PC-9 (cell line): ENCODE measurements at regions not wholly inside any gene's neighbourhood (a gene's known extent, or its start where the extent isn't known, plus 50 kb on each side); places are given as distances from the start of the nearest gene placed in this dataset.

Experiments
- BruUV-seq: library from RNA; stranded (reverse); fragments of 400-500 nt; replicated peaks from 2 replicates; lab custom pipeline; 2021; lab: Mats Ljungman, UMichigan
- CTCF ChIA-PET: fragments of 300-600 bp; sonication (Branson Sonifier 250); formaldehyde crosslinking; loops from one replicate; lab custom pipeline; 2022; ENCODE audit warnings: antibody characterized with exemption; lab: Charles Lee
- POLR2A ChIA-PET: fragments of 300-600 bp; sonication (Branson Sonifier 250); formaldehyde crosslinking; loops from one replicate; lab custom pipeline; 2022; ENCODE audit warnings: antibody characterized with exemption; ENCODE audit not compliant: unreplicated experiment; lab: Charles Lee
- DNase-seq, 2 experiments: peaks; one replicate each; pipeline versions ENCODE4 v3.0.0 to v3.0.0-alpha.2; 2015 to 2022; ENCODE audit warnings: mixed read lengths in 1 of 2
- H2AFZ ChIP-seq: fragments of 200-600 bp; sonication (generic); 2 replicates; pipeline ENCODE4 v1.8.1; 2017; ENCODE audit warnings: antibody characterized with exemption
- H3F3A ChIP-seq: fragments of 200-600 bp; sonication (generic); 2 replicates; pipeline ENCODE4 v1.8.1; 2017; ENCODE audit warnings: antibody characterized with exemption, mild to moderate bottlenecking, low read depth; ENCODE audit not compliant: insufficient read depth
- H3K27ac ChIP-seq: fragments of 200-600 bp; sonication (generic); 2 replicates; pipeline ENCODE4 v1.6.1; 2016; ENCODE audit warnings: mixed run types
- H3K27me3 ChIP-seq: fragments of 200-600 bp; sonication (generic); 2 replicates; pipeline ENCODE4 v1.6.1; 2016; ENCODE audit warnings: low read depth, mixed run types; ENCODE audit not compliant: insufficient read depth
- H3K36me3 ChIP-seq: fragments of 200-600 bp; sonication (generic); 2 replicates; pipeline ENCODE4 v1.6.1; 2016; ENCODE audit warnings: low read depth, mixed run types
- H3K4me1 ChIP-seq: fragments of 200-600 bp; sonication (generic); replicated peaks from 2 replicates; pipeline ENCODE4 v1.6.1; 2016; ENCODE audit warnings: mixed run types; ENCODE audit not compliant: insufficient read depth
- H3K4me2 ChIP-seq: fragments of 200-600 bp; sonication (generic); 2 replicates; pipeline ENCODE4 v1.6.1; 2017; ENCODE audit warnings: mixed run types
- H3K4me3 ChIP-seq: fragments of 200-600 bp; sonication (generic); 2 replicates; pipeline ENCODE4 v1.6.1; 2016; ENCODE audit warnings: mixed run types
- H3K79me2 ChIP-seq: fragments of 200-600 bp; sonication (generic); 2 replicates; pipeline ENCODE4 v1.6.1; 2017; ENCODE audit warnings: low read depth, mixed run types
- H3K9me2 ChIP-seq: fragments of 200-600 bp; sonication (generic); 2 replicates; pipeline ENCODE4 v1.8.1; 2017; ENCODE audit warnings: mild to moderate bottlenecking; ENCODE audit not compliant: insufficient read depth
- H3K9me3 ChIP-seq: fragments of 200-600 bp; sonication (generic); 2 replicates; pipeline ENCODE4 v1.8.1; 2016; ENCODE audit warnings: low read depth; ENCODE audit not compliant: insufficient read depth
- H4K20me1 ChIP-seq: fragments of 200-600 bp; sonication (generic); 2 replicates; pipeline ENCODE4 v1.8.1; 2017; ENCODE audit not compliant: insufficient read depth
- CTCF ChIP-seq: fragments of 200-600 bp; sonication (generic); conservative IDR thresholded peaks from 2 replicates; pipeline ENCODE4 v1.6.1; 2017; ENCODE audit warnings: mixed run types, antibody characterized with exemption, mild to moderate bottlenecking, moderate library complexity
- EZH2 ChIP-seq: fragments of 200-600 bp; sonication (generic); IDR thresholded peaks from 2 replicates; pipeline ENCODE4 v1.8.0; 2017; ENCODE audit warnings: antibody characterized with exemption, low read depth
- intact Hi-C: fragments of 100-400 bp; cut with micrococcal nuclease; formaldehyde crosslinking; loops from one replicate; pipeline ENCODE4 v1.10.0; 2022; ENCODE audit not compliant: unreplicated experiment

- no TSS peak for BruUV-seq
- Histone ChIP-seq H3K27me3 (peaks cover 8% of the 10 kb centered on the region; the same call in 1 of the 2 replicates), H3K4me3 (no peak overlapping the region), H4K20me1 (no peaks in the 10 kb centered on the region), H3K9me3 (no peaks in the 10 kb centered on the region), H3K27ac (no peak overlapping the region), H3F3A (no peaks in the 10 kb centered on the region), H3K4me2 (no peak overlapping the region), H3K9me2 (no peaks in the 10 kb centered on the region), H2AFZ (no peak overlapping the region), H3K79me2 (no peaks in the 10 kb centered on the region), H3K36me3 (no peaks in the 10 kb centered on the region), H3K4me1 (no peaks in the 10 kb centered on the region)
- TF ChIP-seq EZH2 = no peak
- no peak for TF ChIP-seq CTCF
- POLR2A ChIA-PET = no interaction called here
- no peak for DNase-seq
- intact Hi-C loops = no loop called here
- CTCF ChIA-PET = no interaction called here
Observed at GRCh38 chr10:120741396-120741795, 109.8 kb upstream of the WDR11 start.

- H3K79me2 ChIP-seq = no peaks in the 10 kb centered on the region
- ChIA-PET CTCF (no interaction called here), POLR2A (no interaction called here)
- no peak overlapping the region for H3K27ac ChIP-seq
- H3F3A ChIP-seq = no peaks in the 10 kb centered on the region
- TF ChIP-seq CTCF (no peak), EZH2 (no peak)
- H3K4me1 ChIP-seq = no peaks in the 10 kb centered on the region
- peaks cover 9% of the 10 kb centered on the region; the same call in 1 of the 2 replicates for H3K27me3 ChIP-seq
- H3K4me3 ChIP-seq = no peak overlapping the region
- no peaks in the 10 kb centered on the region for H3K9me3 ChIP-seq
- no peak overlapping the region for H3K4me2 ChIP-seq
- no peaks in the 10 kb centered on the region for H3K9me2 ChIP-seq
- no TSS peak for BruUV-seq
- H4K20me1 ChIP-seq = no peaks in the 10 kb centered on the region
- H2AFZ ChIP-seq = no peak overlapping the region
- intact Hi-C loops = no loop called here
- no peaks in the 10 kb centered on the region for H3K36me3 ChIP-seq
- no peak for DNase-seq
Observed at GRCh38 chr10:120742373-120742772, 108.8 kb upstream of the WDR11 start.

- Histone ChIP-seq H3K4me1 (no peaks in the 10 kb centered on the region), H3K4me3 (no peak overlapping the region), H3K9me3 (no peaks in the 10 kb centered on the region), H4K20me1 (no peaks in the 10 kb centered on the region), H3F3A (no peaks in the 10 kb centered on the region), H3K27me3 (peaks cover 14% of the 10 kb centered on the region; the same call in 1 of the 2 replicates), H3K36me3 (no peaks in the 10 kb centered on the region), H3K9me2 (no peaks in the 10 kb centered on the region), H3K4me2 (no peak overlapping the region), H3K27ac (no peak overlapping the region), H2AFZ (no peak overlapping the region), H3K79me2 (no peaks in the 10 kb centered on the region)
- ChIA-PET CTCF (no interaction called here), POLR2A (no interaction called here)
- intact Hi-C loops = no loop called here
- BruUV-seq = no TSS peak
- no peak for DNase-seq
- no peak for TF ChIP-seq EZH2
- TF ChIP-seq CTCF = no peak
Observed at GRCh38 chr10:120744040-120744439, 107.1 kb upstream of the WDR11 start.
